HL-60 (cell line): ENCODE measurements at regions not wholly inside any gene's neighbourhood (a gene's known extent, or its start where the extent isn't known, plus 50 kb on each side); places are given as distances from the start of the nearest gene placed in this dataset.

Experiments used
- GABPA ChIP-seq: IDR thresholded peaks from 2 replicates; pipeline ENCODE4 v1.6.1; 2012; ENCODE audit warnings: low read depth
- POLR2AphosphoS5 ChIP-seq: IDR thresholded peaks from 2 replicates; pipeline ENCODE4 v1.6.1; 2012; ENCODE audit warnings: low read depth
- SPI1 ChIP-seq: IDR thresholded peaks from 2 replicates; pipeline ENCODE4 v1.6.1; 2012; ENCODE audit warnings: low read depth, mild to moderate bottlenecking, borderline replicate concordance
- TF ChIP-seq, protein P1 (sequence below): IDR thresholded peaks from one replicate; pipeline ENCODE4 v1.5.1; 2011; ENCODE audit warnings: low read length, control low read depth, inconsistent platforms; ENCODE audit not compliant: insufficient read depth
- TF ChIP-seq, protein P2 (sequence below): IDR thresholded peaks from 2 replicates; pipeline ENCODE4 v1.6.1; 2012; ENCODE audit warnings: low read depth; ENCODE audit not compliant: insufficient replicate concordance

- TF ChIP-seq, protein P1, sequence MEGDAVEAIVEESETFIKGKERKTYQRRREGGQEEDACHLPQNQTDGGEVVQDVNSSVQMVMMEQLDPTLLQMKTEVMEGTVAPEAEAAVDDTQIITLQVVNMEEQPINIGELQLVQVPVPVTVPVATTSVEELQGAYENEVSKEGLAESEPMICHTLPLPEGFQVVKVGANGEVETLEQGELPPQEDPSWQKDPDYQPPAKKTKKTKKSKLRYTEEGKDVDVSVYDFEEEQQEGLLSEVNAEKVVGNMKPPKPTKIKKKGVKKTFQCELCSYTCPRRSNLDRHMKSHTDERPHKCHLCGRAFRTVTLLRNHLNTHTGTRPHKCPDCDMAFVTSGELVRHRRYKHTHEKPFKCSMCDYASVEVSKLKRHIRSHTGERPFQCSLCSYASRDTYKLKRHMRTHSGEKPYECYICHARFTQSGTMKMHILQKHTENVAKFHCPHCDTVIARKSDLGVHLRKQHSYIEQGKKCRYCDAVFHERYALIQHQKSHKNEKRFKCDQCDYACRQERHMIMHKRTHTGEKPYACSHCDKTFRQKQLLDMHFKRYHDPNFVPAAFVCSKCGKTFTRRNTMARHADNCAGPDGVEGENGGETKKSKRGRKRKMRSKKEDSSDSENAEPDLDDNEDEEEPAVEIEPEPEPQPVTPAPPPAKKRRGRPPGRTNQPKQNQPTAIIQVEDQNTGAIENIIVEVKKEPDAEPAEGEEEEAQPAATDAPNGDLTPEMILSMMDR = no peak
- TF ChIP-seq, protein P2, sequence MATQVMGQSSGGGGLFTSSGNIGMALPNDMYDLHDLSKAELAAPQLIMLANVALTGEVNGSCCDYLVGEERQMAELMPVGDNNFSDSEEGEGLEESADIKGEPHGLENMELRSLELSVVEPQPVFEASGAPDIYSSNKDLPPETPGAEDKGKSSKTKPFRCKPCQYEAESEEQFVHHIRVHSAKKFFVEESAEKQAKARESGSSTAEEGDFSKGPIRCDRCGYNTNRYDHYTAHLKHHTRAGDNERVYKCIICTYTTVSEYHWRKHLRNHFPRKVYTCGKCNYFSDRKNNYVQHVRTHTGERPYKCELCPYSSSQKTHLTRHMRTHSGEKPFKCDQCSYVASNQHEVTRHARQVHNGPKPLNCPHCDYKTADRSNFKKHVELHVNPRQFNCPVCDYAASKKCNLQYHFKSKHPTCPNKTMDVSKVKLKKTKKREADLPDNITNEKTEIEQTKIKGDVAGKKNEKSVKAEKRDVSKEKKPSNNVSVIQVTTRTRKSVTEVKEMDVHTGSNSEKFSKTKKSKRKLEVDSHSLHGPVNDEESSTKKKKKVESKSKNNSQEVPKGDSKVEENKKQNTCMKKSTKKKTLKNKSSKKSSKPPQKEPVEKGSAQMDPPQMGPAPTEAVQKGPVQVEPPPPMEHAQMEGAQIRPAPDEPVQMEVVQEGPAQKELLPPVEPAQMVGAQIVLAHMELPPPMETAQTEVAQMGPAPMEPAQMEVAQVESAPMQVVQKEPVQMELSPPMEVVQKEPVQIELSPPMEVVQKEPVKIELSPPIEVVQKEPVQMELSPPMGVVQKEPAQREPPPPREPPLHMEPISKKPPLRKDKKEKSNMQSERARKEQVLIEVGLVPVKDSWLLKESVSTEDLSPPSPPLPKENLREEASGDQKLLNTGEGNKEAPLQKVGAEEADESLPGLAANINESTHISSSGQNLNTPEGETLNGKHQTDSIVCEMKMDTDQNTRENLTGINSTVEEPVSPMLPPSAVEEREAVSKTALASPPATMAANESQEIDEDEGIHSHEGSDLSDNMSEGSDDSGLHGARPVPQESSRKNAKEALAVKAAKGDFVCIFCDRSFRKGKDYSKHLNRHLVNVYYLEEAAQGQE = no peak
- no peak for TF ChIP-seq POLR2AphosphoS5
- no peak for TF ChIP-seq GABPA
- no peak for TF ChIP-seq SPI1
Observed at GRCh38 chr10:23980094-23980493, 228.8 kb upstream of the KIAA1217 start.
